Effector memory CD4-positive, alpha-beta T cell (primary cell): ENCODE measurements at regions not wholly inside any gene's neighbourhood (a gene's known extent, or its start where the extent isn't known, plus 50 kb on each side); places are given as distances from the start of the nearest gene placed in this dataset.

ENCODE experiments used
- DNase-seq, 3 donors: peaks; one replicate each; pipeline ENCODE4 v3.0.0-alpha.2; 2020
- H3K27ac ChIP-seq: 2 replicates; pipeline ENCODE4 v1.7.0; 2013; ENCODE audit warnings: mild to moderate bottlenecking, low read length, moderate library complexity; ENCODE audit not compliant: insufficient read depth, poor library complexity, severe bottlenecking
- H3K27me3 ChIP-seq: replicated peaks from 2 replicates; pipeline ENCODE4 v1.7.0; 2013; ENCODE audit warnings: mild to moderate bottlenecking, low read length; ENCODE audit not compliant: insufficient read depth, control insufficient read depth, poor library complexity, severe bottlenecking
- H3K36me3 ChIP-seq: 2 replicates; pipeline ENCODE4 v1.7.0; 2013; ENCODE audit warnings: mild to moderate bottlenecking, low read length, moderate library complexity; ENCODE audit not compliant: control insufficient read depth, insufficient read depth
- H3K4me1 ChIP-seq: 2 replicates; pipeline ENCODE4 v1.7.0; 2013; ENCODE audit warnings: low read length, mild to moderate bottlenecking; ENCODE audit not compliant: control insufficient read depth, insufficient read depth, poor library complexity, severe bottlenecking
- H3K4me3 ChIP-seq: 2 replicates; pipeline ENCODE4 v1.7.0; 2013; ENCODE audit warnings: low read length, low read depth, mild to moderate bottlenecking; ENCODE audit not compliant: insufficient read depth, poor library complexity, severe bottlenecking
- H3K9me3 ChIP-seq: 2 replicates; pipeline ENCODE4 v1.7.0; 2013; ENCODE audit warnings: mild to moderate bottlenecking, low read length, moderate library complexity; ENCODE audit not compliant: control insufficient read depth

GRCh38 chr2:211033765-211034164 lies 477.4 kb downstream of the CPS1 start:
- no peaks in the 10 kb centered on the region for H3K4me1 ChIP-seq
- no peaks in the 10 kb centered on the region for H3K9me3 ChIP-seq
- H3K27ac ChIP-seq = no peak overlapping the region
- no peak overlapping the region for H3K4me3 ChIP-seq
- no peaks in the 10 kb centered on the region for H3K27me3 ChIP-seq
- no peak for DNase-seq
- no peaks in the 10 kb centered on the region for H3K36me3 ChIP-seq

- Histone ChIP-seq H3K36me3 (no peaks in the 10 kb centered on the region), H3K4me1 (no peaks in the 10 kb centered on the region), H3K27ac (no peak overlapping the region), H3K27me3 (no peaks in the 10 kb centered on the region), H3K4me3 (no peak overlapping the region), H3K9me3 (no peaks in the 10 kb centered on the region)
- DNase-seq = no peak
Measured at GRCh38 chr2:211035548-211036185, 479.3 kb downstream of the CPS1 start.

GRCh38 chr2:211045025-211045424 lies 488.6 kb downstream of the CPS1 start:
- no peak for DNase-seq
- H3K9me3 ChIP-seq = no peaks in the 10 kb centered on the region
- no peaks in the 10 kb centered on the region for H3K4me1 ChIP-seq
- H3K27me3 ChIP-seq = no peaks in the 10 kb centered on the region
- no peak overlapping the region for H3K27ac ChIP-seq
- H3K4me3 ChIP-seq = no peak overlapping the region
- H3K36me3 ChIP-seq = no peaks in the 10 kb centered on the region

- H3K9me3 ChIP-seq = no peaks in the 10 kb centered on the region
- no peak overlapping the region for H3K4me3 ChIP-seq
- H3K4me1 ChIP-seq = no peaks in the 10 kb centered on the region
- no peaks in the 10 kb centered on the region for H3K36me3 ChIP-seq
- H3K27me3 ChIP-seq = no peaks in the 10 kb centered on the region
- DNase-seq = no peak
- H3K27ac ChIP-seq = no peak overlapping the region
Measured at GRCh38 chr2:211049321-211050018, 493.1 kb downstream of the CPS1 start.

GRCh38 chr2:211055438-211055837 lies 499.0 kb downstream of the CPS1 start:
- H3K4me1 ChIP-seq = no peaks in the 10 kb centered on the region
- H3K9me3 ChIP-seq = no peaks in the 10 kb centered on the region
- no peak for DNase-seq
- H3K36me3 ChIP-seq = no peaks in the 10 kb centered on the region
- no peak overlapping the region for H3K27ac ChIP-seq
- no peaks in the 10 kb centered on the region for H3K27me3 ChIP-seq
- H3K4me3 ChIP-seq = no peak overlapping the region

- H3K27ac ChIP-seq = no peak overlapping the region
- no peaks in the 10 kb centered on the region for H3K36me3 ChIP-seq
- no peak overlapping the region for H3K4me3 ChIP-seq
- no peaks in the 10 kb centered on the region for H3K9me3 ChIP-seq
- no peaks in the 10 kb centered on the region for H3K27me3 ChIP-seq
- H3K4me1 ChIP-seq = no peaks in the 10 kb centered on the region
- DNase-seq = no peak
Measured at GRCh38 chr2:211061612-211062296, 505.4 kb downstream of the CPS1 start.

GRCh38 chr2:211062297-211062612 lies 505.9 kb downstream of the CPS1 start:
- Histone ChIP-seq H3K4me1 (no peaks in the 10 kb centered on the region), H3K4me3 (no peak overlapping the region), H3K9me3 (no peaks in the 10 kb centered on the region), H3K27me3 (no peaks in the 10 kb centered on the region), H3K27ac (no peak overlapping the region), H3K36me3 (no peaks in the 10 kb centered on the region)
- DNase-seq = no peak

- Histone ChIP-seq H3K9me3 (no peaks in the 10 kb centered on the region), H3K36me3 (no peaks in the 10 kb centered on the region), H3K27ac (no peak overlapping the region), H3K4me1 (no peaks in the 10 kb centered on the region), H3K27me3 (no peaks in the 10 kb centered on the region), H3K4me3 (no peak overlapping the region)
- no peak for DNase-seq
Measured at GRCh38 chr2:211067029-211067428, 510.6 kb downstream of the CPS1 start.

- DNase-seq = no peak
- Histone ChIP-seq H3K27me3 (no peaks in the 10 kb centered on the region), H3K4me3 (no peak overlapping the region), H3K4me1 (no peaks in the 10 kb centered on the region), H3K36me3 (no peaks in the 10 kb centered on the region), H3K27ac (no peak overlapping the region), H3K9me3 (no peaks in the 10 kb centered on the region)
Measured at GRCh38 chr2:211068108-211068780, 511.8 kb downstream of the CPS1 start.

- no peak overlapping the region for H3K4me3 ChIP-seq
- H3K27me3 ChIP-seq = no peaks in the 10 kb centered on the region
- no peaks in the 10 kb centered on the region for H3K4me1 ChIP-seq
- H3K27ac ChIP-seq = no peak overlapping the region
- H3K36me3 ChIP-seq = no peaks in the 10 kb centered on the region
- no peak for DNase-seq
- no peaks in the 10 kb centered on the region for H3K9me3 ChIP-seq
Measured at GRCh38 chr2:211070547-211070946, 514.1 kb downstream of the CPS1 start.
